HG02938 (cell line): ENCODE measurements at regions not wholly inside any gene's neighbourhood (a gene's known extent, or its start where the extent isn't known, plus 50 kb on each side); places are given as distances from the start of the nearest gene placed in this dataset.
A peak's percentile ranks its signal among the peaks of the same experiment; 100 is the strongest.
"Not testable (repeated sequence)": the region's sequence is repeated elsewhere in the genome, so short reads cannot be mapped to it uniquely, and the experiment has no call there.

Source experiments
- ATAC-seq: cut with Tn5 transposase; IDR thresholded peaks from one replicate; pipeline ENCODE4 v1.9.1; 2021; ENCODE audit warnings: mild to moderate bottlenecking, moderate library complexity; ENCODE audit not compliant: unreplicated experiment

DNA sequence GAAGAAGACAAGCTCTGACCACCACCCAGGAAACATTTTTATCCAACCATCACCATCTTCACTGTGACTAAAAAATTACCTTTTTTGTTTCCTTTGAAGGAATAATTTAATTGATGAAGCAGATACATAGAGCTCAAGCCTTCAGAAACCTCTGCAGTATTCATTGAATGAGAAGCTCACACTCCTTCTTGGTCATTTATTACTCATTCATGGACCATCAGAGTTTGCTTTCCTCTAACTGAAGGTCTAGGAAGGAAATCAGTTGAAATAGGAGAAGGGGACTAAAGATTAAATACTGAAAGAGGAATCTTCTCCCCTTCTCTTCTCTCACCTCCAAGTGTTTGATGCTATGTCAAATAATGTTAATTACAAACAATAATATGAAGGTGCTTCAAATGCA lies 290.6 kb upstream of the KLF3 start:
- ATAC-seq, result no peak

- ATAC-seq, result no peak
Measured at GRCh38 chr4:38377195-38377594, 286.8 kb upstream of the KLF3 start.

DNA sequence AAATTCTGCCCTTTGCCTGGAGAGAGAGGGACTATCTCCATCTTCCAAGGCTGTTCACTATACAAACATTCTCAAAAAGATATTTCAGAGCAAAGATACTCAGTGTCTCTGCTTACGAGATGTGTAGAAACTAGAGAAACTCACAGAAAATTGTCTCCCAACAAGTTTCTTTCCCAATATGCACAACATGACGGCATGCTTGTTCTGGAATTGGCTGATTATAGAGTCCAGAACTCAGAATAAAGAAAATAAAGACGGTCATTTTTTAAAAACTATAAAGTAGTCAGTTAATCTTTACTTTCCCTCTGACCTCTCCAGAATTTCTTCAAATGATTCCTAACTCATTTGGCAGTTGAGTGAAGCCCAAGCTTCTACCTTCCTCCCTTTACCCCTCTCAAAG lies 285.5 kb upstream of the KLF3 start:
- no peak for ATAC-seq

DNA sequence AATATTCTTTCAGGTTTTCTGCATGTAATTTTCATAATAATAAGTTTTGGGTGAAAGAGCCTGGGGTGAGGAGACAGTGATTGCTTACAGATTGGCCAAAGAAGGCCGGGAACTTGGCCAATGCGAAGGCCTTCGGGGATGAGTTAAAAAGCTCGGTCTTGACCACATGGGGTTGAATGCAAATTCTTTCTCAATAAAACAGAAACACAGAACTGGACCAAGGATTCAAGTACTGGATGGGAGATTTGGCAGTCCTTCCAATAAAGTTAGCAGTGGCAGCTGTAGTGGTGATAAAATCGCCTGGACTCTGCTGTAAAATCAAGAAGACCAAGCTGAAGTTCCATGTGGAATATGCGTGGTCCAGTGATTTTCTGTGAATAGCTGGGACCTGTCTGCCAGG lies 282.2 kb upstream of the KLF3 start:
- ATAC-seq, result no peak

GRCh38 chr4:38382520-38382919 lies 281.5 kb upstream of the KLF3 start:
- ATAC-seq, result no peak

- ATAC-seq, result no peak
Measured at GRCh38 chr4:38383646-38384121, 280.3 kb upstream of the KLF3 start.

GRCh38 chr4:38385093-38386004 lies 278.6 kb upstream of the KLF3 start:
- no peak for ATAC-seq

GRCh38 chr4:38386005-38386551 lies 277.9 kb upstream of the KLF3 start:
- ATAC-seq, result no peak

DNA sequence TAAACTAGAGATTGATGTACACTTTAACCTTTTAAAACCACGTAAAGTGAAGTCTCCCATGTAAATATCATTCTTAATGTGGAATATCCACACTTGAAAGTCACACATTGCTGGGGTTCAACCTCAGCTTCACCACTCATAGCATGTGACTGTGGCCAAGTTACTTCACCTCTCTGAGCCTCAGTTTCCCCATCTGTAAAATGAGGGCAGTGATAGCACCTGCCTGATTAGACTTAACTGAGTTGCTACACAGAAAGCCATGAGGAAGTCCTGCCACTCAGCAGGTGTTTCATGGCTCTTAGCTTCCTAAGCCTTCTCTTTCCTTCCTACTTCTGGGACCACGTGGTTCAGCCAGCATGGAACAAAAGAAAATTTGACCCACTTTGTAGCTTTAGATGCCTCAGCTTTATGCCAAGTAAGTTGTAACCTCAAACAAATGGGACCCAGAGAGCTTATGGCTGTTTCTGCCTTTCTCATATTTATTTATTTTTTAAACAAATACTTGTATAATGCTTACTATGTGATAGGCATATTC lies 277.3 kb upstream of the KLF3 start:
- ATAC-seq, result no peak

GRCh38 chr4:38387348-38387747 lies 276.7 kb upstream of the KLF3 start:
- no peak for ATAC-seq

DNA sequence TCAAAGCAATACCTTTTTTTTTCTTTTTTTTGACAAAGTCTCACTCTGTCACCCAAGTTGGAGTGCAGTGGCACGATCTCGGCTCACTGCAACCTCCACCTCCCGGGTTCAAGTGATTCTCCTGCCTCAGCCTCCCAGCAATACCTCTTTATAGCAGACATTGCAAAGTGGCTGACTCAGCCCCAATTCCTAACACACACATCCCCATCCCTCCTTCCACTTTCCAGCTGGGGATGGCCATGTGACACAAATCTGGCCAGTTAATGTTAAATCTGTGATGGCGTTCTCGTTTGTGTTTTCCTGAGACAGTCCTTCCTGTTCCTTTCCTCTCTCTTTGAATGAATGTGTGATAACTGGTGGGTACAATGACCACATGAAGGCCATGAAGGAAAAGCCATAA lies 276.2 kb upstream of the KLF3 start:
- ATAC-seq, result no peak

GRCh38 chr4:38388907-38389306 lies 275.1 kb upstream of the KLF3 start:
- ATAC-seq, result not testable (repeated sequence)

DNA sequence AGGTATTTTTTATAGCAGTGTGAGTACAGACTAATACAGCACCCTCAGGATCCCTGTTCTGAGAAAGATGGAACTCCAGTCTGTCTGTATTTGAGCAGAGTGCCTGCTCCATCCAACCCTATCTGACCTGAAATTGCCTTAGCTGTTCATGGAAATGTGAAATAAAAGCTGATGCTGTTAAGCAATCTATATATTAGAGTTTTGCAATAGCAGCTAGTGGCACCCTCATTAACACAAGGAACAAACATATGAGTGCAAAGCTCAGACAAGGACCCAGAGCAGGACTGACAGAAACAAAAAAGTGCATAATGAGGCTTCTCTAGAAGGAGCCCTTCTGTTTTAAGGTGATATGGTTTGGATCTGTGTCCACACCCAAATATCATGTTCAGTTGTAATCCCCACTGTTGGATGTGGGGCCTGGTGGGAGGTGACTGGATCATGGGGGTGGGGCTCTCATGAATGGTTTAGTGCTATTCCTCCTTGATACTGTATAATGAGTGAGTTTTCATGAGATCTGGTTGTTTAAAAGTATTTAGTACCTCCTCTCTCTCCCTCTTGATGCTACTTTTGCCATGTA lies 272.9 kb upstream of the KLF3 start:
- ATAC-seq, result no peak

GRCh38 chr4:38392223-38392855 lies 271.7 kb upstream of the KLF3 start:
- no peak for ATAC-seq

GRCh38 chr4:38396091-38396490 lies 267.9 kb upstream of the KLF3 start:
- no peak for ATAC-seq

DNA sequence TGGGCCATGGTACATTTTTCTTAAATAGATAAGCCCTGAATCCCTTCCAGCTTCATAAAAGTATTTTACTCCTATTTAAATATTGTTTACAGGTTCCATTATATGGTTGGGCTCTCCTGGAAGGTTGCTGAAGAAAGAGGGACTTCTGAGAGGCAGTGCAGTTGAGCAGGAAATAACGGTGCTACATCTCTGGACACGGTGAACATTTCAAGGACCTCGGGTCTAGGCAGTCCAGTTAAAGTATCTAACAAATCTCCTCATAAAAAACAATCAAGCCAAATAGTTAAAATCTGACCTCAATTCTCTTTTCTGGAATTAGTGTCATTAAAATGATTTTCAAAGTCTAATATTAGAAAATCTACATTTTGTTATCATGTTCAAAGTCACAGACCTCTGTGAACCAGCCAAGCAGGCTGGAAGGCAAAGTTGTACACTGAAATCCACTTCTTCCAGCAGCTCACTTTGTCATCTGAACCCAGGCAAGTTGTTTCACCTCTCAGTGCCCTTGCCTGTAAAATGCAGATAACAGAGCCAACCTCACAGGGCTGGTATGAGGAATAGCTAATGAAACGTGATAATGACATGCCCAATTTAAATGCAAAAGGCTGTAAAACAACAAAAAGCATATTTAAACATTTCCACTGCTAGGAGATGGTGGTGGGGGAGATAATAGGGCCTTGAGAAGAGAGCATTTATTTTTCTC lies 267.0 kb upstream of the KLF3 start:
- ATAC-seq, result no peak

DNA sequence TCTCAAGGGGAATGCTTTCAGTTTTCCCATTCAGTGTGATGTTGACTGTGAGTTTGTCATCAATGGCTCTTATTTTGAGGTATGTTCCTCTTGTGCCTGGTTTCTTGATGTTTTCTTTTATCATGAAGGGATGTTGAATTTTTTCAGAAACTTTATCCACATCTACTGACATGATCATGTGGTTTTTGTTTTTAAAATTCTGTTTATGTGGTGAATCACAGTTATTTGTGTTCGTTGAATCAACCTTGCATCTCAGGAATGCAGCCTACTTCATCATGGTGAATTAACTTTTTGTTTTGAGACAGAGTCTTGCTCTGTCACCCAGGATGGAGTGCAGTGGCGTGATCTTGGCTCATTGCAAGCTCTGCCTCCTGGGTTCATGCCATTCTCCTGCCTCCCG lies 263.1 kb upstream of the KLF3 start:
- no peak for ATAC-seq

- no peak for ATAC-seq
Measured at GRCh38 chr4:38406243-38406642, 257.8 kb upstream of the KLF3 start.

DNA sequence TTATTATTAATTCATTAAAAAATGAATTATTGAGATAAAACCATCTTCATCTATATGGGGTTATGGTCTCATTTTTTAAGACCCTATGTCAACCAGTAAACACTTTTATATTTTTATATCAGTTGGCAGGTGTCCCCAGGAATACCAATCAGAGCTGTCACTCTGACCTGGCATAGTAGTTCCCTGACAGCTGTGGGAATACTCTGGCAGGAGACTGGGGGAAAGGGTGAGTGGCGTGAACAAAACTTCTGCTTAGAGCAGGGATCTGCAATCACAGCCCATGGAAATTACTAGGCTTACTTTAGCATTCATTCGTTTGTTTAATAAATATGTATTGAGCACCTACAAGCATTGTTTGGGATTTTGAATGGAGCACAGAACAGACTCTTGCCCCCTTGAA lies 254.1 kb upstream of the KLF3 start:
- ATAC-seq, result no peak

GRCh38 chr4:38411092-38411491 lies 252.9 kb upstream of the KLF3 start:
- peak; percentile 71 for ATAC-seq
